Gastroesophageal sphincter (tissue), 4 donors: ENCODE measurements at regions not wholly inside any gene's neighbourhood (a gene's known extent, or its start where the extent isn't known, plus 50 kb on each side); places are given as distances from the start of the nearest gene placed in this dataset.

Experiments used
- ATAC-seq: fragments of 150-250 bp; one replicate; pipeline ENCODE4 v1.9.1; 2016; ENCODE audit warnings: mild to moderate bottlenecking, moderate library complexity
- H3K27ac ChIP-seq, 4 donors: fragments of 200-600 bp; sonication (generic) in 3 of 4; 1 replicate in 3 of 4; 2 replicates in 1 of 4; pipeline ENCODE4 v1.5.1; 2016 to 2019
- H3K27me3 ChIP-seq: fragments of 200-600 bp; sonication (generic); one replicate; pipeline ENCODE4 v1.5.1; 2019
- H3K36me3 ChIP-seq, 2 donors: fragments of 200-600 bp; sonication (generic); one replicate each; pipeline ENCODE4 v1.5.1; 2019; ENCODE audit warnings: control low read depth in 1 of 2
- H3K4me1 ChIP-seq, 3 donors: fragments of 200-600 bp; sonication (generic); 1 replicate in 2 of 3; 2 replicates in 1 of 3; pipeline ENCODE4 v1.5.1; 2016 to 2019; ENCODE audit warnings: control low read depth in 2 of 3
- H3K4me3 ChIP-seq, 2 donors: fragments of 200-600 bp; sonication (generic); one replicate each; pipeline ENCODE4 v1.5.1; 2019; ENCODE audit warnings: mild to moderate bottlenecking in 1 of 2, moderate library complexity in 1 of 2
- H3K9me3 ChIP-seq, 3 donors: fragments of 200-600 bp; sonication (generic); one replicate each; pipeline ENCODE4 v1.5.1; 2017 to 2019; ENCODE audit warnings: control low read depth in 2 of 3
- CTCF ChIP-seq, 4 experiments: fragments of 200-600 bp in 2 of 4; fragments of 450-650 bp in 2 of 4; sonication (generic) in 1 of 4; IDR thresholded peaks; one replicate each; pipeline ENCODE4 v1.5.1; 2017 to 2019; ENCODE audit warnings: antibody characterized with exemption in 4 of 4, mild to moderate bottlenecking in 2 of 4, moderate library complexity in 2 of 4
- EP300 ChIP-seq: sonication (generic); formaldehyde crosslinking; IDR thresholded peaks from one replicate; pipeline ENCODE4 v1.6.1; 2017; ENCODE audit warnings: antibody characterized with exemption, mild to moderate bottlenecking
- POLR2A ChIP-seq, 2 donors: fragments of 450-650 bp; IDR thresholded peaks; one replicate each; pipeline ENCODE4 v1.6.1; 2017; ENCODE audit warnings: antibody characterized with exemption in 2 of 2, mild to moderate bottlenecking in 2 of 2, moderate library complexity in 1 of 2
- POLR2AphosphoS5 ChIP-seq: sonication (generic); formaldehyde crosslinking; IDR thresholded peaks from one replicate; pipeline ENCODE4 v1.6.1; 2017; ENCODE audit warnings: antibody characterized with exemption
- WGBS, 2 donors: methylation state at CpG; one replicate each; pipeline ENCODE4 v1.1.5; 2018; ENCODE audit warnings: low coverage in 1 of 2; 5-methylcytosine and 5-hydroxymethylcytosine counted together

DNA sequence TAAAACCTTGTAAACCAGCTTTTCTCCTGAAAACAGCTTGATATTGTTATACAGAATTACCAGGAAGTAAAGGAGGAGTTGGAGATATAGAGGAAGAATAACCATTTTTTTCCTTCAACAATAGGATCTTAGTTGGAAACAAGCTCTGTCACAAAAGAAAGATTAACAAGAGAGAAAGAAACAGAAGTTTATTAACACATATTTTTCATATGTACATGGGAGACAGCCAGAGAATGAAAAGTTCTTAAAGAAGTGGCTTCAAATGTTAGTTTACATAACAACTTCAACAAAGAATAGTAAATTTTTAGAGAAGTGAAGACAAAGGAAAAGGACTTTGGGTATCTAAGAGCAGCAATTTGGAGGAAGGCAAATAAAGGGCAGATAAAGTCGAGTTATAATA lies 94.9 kb upstream of the ANKRD50 start:
- WGBS, 2 donors, result 57 to 71% methylated on average over 1 of the region's 1 CpG
- no peak for TF ChIP-seq EP300
- no peak for TF ChIP-seq POLR2A (IDR thresholded peaks at IDR 0.05)
- TF ChIP-seq POLR2AphosphoS5, result no peak
- TF ChIP-seq CTCF (IDR thresholded peaks at IDR 0.05), result no peak
- Histone ChIP-seq H3K4me3 (no peak overlapping the region), H3K36me3 (no peaks in the 10 kb centered on the region), H3K4me1 (peaks cover 0 to 11% (median 0%) of the 10 kb centered on the region in 3 donors), H3K9me3 (peaks cover 0 to 9% (median 0%) of the 10 kb centered on the region in 3 donors), H3K27ac (no peak overlapping the region), H3K27me3 (no peaks in the 10 kb centered on the region)
- ATAC-seq, result no peak

- no peak for TF ChIP-seq EP300
- TF ChIP-seq POLR2A (IDR thresholded peaks at IDR 0.05), result no peak
- no peak for TF ChIP-seq CTCF (IDR thresholded peaks at IDR 0.05)
- TF ChIP-seq POLR2AphosphoS5, result no peak
- H3K27ac ChIP-seq, result no peak overlapping the region
- no peaks in the 10 kb centered on the region for H3K9me3 ChIP-seq
- no peak for ATAC-seq
- no peaks in the 10 kb centered on the region for H3K36me3 ChIP-seq
- H3K4me3 ChIP-seq, result no peak overlapping the region
- H3K4me1 ChIP-seq, result peaks cover 0 to 11% (median 0%) of the 10 kb centered on the region in 3 donors
- WGBS, 2 donors, result 100% methylated on average over 2 of the region's 2 CpGs; no CpG with 5 or more reads in 1 of the 2 donors
- no peaks in the 10 kb centered on the region for H3K27me3 ChIP-seq
Observed at GRCh38 chr4:124806403-124806802, 93.9 kb upstream of the ANKRD50 start.

GRCh38 chr4:124804584-124804983 lies 92.1 kb upstream of the ANKRD50 start:
- Histone ChIP-seq H3K27me3 (no peaks in the 10 kb centered on the region), H3K9me3 (no peaks in the 10 kb centered on the region), H3K4me3 (no peak overlapping the region), H3K36me3 (no peaks in the 10 kb centered on the region), H3K27ac (no peak overlapping the region), H3K4me1 (no peaks in the 10 kb centered on the region)
- TF ChIP-seq CTCF (IDR thresholded peaks at IDR 0.05) (no peak), EP300 (no peak), POLR2A (IDR thresholded peaks at IDR 0.05) (no peak), POLR2AphosphoS5 (no peak)
- no peak for ATAC-seq

DNA sequence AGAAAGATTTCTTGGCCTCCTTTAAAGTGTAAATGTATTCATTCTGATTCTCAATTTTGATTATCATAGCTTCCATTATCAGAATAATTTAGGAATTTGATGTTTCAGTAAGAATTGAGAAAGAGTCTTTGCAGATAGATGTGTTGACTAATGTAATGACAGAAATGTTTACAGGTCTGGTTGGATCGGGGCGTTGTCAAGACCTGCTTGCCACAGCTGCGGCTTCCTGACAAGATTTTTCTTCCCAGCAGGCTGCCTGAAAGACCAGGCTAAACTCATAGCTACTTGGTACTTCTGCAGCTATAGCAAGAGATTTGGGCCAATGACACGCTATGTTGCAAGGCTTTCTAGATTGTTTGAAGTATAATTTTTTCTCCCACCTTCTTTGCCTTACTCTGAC lies 91.5 kb upstream of the ANKRD50 start:
- Histone ChIP-seq H3K27ac (no peak overlapping the region), H3K4me3 (no peak overlapping the region), H3K9me3 (no peaks in the 10 kb centered on the region), H3K36me3 (no peaks in the 10 kb centered on the region), H3K27me3 (no peaks in the 10 kb centered on the region), H3K4me1 (no peaks in the 10 kb centered on the region)
- TF ChIP-seq POLR2A (IDR thresholded peaks at IDR 0.05) (no peak), EP300 (no peak), POLR2AphosphoS5 (no peak), CTCF (IDR thresholded peaks at IDR 0.05) (no peak)
- WGBS, 2 donors, result 78 to 92% methylated on average over 3 to 4 of the region's 4 CpGs
- ATAC-seq, result no peak

GRCh38 chr4:124803641-124804040 lies 91.1 kb upstream of the ANKRD50 start:
- no peaks in the 10 kb centered on the region for H3K9me3 ChIP-seq
- WGBS, 2 donors, result 88 to 100% methylated on average over 1 of the region's 1 CpG
- H3K27me3 ChIP-seq, result no peaks in the 10 kb centered on the region
- ATAC-seq, result no peak
- no peak overlapping the region for H3K27ac ChIP-seq
- no peak for TF ChIP-seq POLR2A (IDR thresholded peaks at IDR 0.05)
- no peak for TF ChIP-seq POLR2AphosphoS5
- no peak for TF ChIP-seq CTCF (IDR thresholded peaks at IDR 0.05)
- no peak for TF ChIP-seq EP300
- H3K36me3 ChIP-seq, result no peaks in the 10 kb centered on the region
- H3K4me3 ChIP-seq, result no peak overlapping the region
- H3K4me1 ChIP-seq, result no peaks in the 10 kb centered on the region
